HG02885 (cell line): ENCODE measurements at regions not wholly inside any gene's neighbourhood (a gene's known extent, or its start where the extent isn't known, plus 50 kb on each side); places are given as distances from the start of the nearest gene placed in this dataset.
"Not testable (repeated sequence)": the region's sequence is repeated elsewhere in the genome, so short reads cannot be mapped to it uniquely, and the experiment has no call there.

Experiments used
- ATAC-seq: cut with Tn5 transposase; IDR thresholded peaks from one replicate; pipeline ENCODE4 v1.9.1; 2021; ENCODE audit warnings: mild to moderate bottlenecking; ENCODE audit not compliant: unreplicated experiment, poor library complexity

- ATAC-seq: no peak
Observed at GRCh38 chrX:54615109-54615508, 85.1 kb downstream of the GNL3L start.

GRCh38 chrX:54633641-54634040 lies 103.6 kb downstream of the GNL3L start:
- no peak for ATAC-seq

DNA sequence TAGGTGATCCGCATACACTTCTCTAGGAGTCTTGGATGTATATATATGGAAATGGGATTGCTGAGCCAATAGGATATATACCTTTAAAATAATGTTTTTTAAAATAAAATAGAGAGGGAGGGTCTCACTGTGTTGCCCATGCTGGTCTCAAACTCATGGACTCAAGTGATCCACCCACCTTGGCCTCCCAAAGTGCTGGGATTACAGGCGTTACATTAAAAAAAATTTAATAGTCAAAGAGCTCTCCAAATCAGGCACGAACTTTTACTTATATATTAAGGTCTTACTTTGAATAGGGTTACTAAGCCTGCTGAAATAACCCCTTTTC lies 109.0 kb downstream of the GNL3L start:
- no peak for ATAC-seq

- ATAC-seq: peak; percentile 94
Observed at GRCh38 chrX:54639346-54640102, 109.5 kb downstream of the GNL3L start.

GRCh38 chrX:54640103-54640690 lies 110.2 kb downstream of the GNL3L start:
- no peak for ATAC-seq

DNA sequence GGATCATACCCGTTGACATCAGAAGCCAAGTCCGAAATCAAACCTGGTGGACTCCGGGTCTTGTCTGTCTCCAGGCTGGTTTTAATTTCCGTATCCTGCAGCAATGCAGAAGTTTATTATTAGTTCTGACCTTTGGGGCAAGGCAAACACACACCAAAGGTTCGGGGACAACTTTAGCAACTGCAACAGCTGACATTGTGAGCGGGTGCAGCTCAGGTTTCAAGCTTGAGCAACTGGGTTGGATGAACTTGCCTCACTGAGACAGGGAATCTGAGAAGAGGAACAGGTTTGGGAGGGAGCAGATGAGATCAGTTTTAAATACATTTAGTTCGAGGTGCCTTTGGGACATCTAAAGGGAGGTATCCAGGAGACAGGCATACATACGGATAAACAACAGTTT lies 110.7 kb downstream of the GNL3L start:
- no peak for ATAC-seq

DNA sequence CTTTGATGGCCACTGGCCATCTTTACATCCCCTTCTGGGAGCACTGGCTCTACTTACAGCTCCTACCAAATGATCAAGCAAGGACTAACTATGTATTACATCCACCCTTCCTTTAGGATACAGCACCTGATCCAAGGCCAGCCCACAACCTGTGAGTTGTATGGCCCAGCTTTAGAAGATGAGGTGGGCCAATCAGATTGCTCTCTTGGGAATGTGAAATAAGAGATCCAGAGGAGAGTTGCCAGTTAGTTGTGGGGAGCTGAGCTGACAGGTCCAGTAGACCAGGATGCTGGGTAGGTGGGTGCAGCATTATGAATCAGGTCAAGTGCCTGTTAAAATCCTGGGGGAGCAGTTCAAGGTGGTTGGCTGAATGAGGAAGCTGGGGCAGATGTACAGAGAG lies 111.5 kb downstream of the GNL3L start:
- ATAC-seq: no peak

DNA sequence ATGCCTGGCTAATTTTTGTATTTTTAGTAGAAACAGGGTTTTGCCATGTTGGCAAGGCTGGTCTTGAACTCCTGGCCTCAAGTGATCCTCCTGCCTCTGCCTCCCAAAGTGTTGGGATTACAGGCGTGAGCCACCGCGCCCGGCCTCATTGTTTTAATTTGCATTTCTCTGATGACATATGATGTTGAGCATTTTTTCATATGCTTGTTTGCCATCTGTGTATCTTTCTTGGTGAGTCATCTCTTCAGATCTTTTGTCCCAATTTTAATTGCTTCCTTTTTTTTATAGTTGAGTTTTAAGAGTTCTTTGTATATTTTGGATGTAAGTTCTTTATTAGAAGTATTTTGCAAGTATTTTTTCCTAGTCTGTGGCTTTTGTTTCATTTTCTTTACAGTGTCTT lies 117.6 kb downstream of the GNL3L start:
- not testable (repeated sequence) for ATAC-seq

DNA sequence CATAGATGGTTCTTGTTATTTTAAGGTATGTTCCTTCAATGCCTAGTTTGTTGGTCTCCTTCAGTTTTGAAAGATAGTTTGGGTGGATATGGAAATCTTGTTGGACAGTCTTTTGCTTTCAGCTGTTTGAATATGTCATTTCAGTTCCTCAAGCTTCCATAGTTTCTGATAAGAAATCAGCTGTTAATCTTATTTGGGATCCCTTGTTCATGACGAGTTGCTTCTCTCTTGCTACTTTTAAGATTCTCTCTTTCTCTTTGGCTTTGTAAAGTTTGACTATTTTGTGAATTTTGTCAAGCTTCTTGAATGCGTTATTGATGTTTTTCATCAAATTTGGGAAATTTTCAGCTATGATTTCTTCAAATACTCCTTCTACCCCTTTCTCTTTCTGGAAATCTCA lies 129.5 kb downstream of the GNL3L start:
- no peak for ATAC-seq

GRCh38 chrX:54675762-54676161 lies 122.3 kb downstream of the ITIH6 start:
- no peak for ATAC-seq

GRCh38 chrX:54695231-54695630 lies 102.8 kb downstream of the ITIH6 start:
- ATAC-seq: no peak

DNA sequence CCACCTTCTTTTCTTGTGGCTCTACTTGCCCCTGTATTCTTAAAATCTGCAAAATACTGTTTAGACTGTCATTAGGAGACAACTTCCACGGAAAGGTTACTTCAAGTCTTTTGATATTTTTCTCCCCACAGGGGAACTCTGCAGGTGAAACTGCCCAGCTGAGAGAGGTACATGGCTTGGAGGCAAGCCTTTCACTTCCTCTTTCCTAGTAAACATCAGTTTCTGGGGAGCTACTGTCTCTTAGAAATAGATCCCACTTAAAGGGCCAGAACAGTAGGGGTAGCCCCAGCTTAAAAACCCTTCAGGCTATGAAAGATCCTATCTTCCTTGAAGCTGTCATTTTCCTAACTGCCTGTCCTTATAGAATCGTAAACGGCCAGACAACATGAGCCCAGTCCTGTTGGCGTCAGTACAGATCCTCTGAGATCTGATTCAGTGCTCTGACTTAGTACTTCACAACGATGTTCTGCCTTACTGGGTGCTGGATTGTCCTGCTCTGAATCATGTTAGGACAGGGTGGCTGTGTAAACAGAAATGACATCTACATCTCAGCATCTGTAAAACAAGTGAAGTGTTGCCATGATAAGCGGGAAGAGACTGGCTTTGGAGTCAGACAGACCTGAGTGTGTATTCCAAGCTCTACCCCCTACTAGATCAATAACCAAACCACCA lies 102.1 kb downstream of the ITIH6 start:
- ATAC-seq: peak; percentile 100
